GM19025 (cell line): ENCODE measurements at regions not wholly inside any gene's neighbourhood (a gene's known extent, or its start where the extent isn't known, plus 50 kb on each side); places are given as distances from the start of the nearest gene placed in this dataset.

Source experiments
- ATAC-seq: cut with Tn5 transposase; IDR thresholded peaks from one replicate; pipeline ENCODE4 v1.9.1; 2021; ENCODE audit warnings: mild to moderate bottlenecking, low read depth, moderate library complexity; ENCODE audit not compliant: unreplicated experiment

- no peak for ATAC-seq
Observed at GRCh38 chr3:31002730-31003129, 108.3 kb upstream of the GADL1 start.

GRCh38 chr3:31004025-31004678 is 109.7 kb upstream of the GADL1 start:
- ATAC-seq = no peak

GRCh38 chr3:31008994-31009393 is 114.5 kb upstream of the GADL1 start:
- ATAC-seq = no peak

GRCh38 chr3:31009881-31010280 is 115.4 kb upstream of the GADL1 start:
- no peak for ATAC-seq

- no peak for ATAC-seq
Observed at GRCh38 chr3:31010491-31010890, 116.0 kb upstream of the GADL1 start.

GRCh38 chr3:31011380-31011779 is 116.9 kb upstream of the GADL1 start:
- no peak for ATAC-seq

- ATAC-seq = no peak
Observed at GRCh38 chr3:31013090-31013489, 118.6 kb upstream of the GADL1 start.

GRCh38 chr3:31013843-31014242 is 119.4 kb upstream of the GADL1 start:
- ATAC-seq = no peak

- no peak for ATAC-seq
Observed at GRCh38 chr3:31014317-31015040, 120.0 kb upstream of the GADL1 start.

GRCh38 chr3:31016196-31016595 is 121.7 kb upstream of the GADL1 start:
- no peak for ATAC-seq

- ATAC-seq = no peak
Observed at GRCh38 chr3:31022716-31023115, 128.3 kb upstream of the GADL1 start.

GRCh38 chr3:31025541-31025940 is 131.1 kb upstream of the GADL1 start:
- no peak for ATAC-seq

GRCh38 chr3:31027191-31027761 is 132.8 kb upstream of the GADL1 start:
- ATAC-seq = no peak

GRCh38 chr3:31027914-31028313 is 133.5 kb upstream of the GADL1 start:
- ATAC-seq = no peak

- no peak for ATAC-seq
Observed at GRCh38 chr3:31028766-31029165, 134.3 kb upstream of the GADL1 start.

- ATAC-seq = no peak
Observed at GRCh38 chr3:31029706-31030105, 135.2 kb upstream of the GADL1 start.

GRCh38 chr3:31035681-31036080 is 141.2 kb upstream of the GADL1 start:
- ATAC-seq = no peak

- no peak for ATAC-seq
Observed at GRCh38 chr3:31038086-31038739, 143.8 kb upstream of the GADL1 start.

GRCh38 chr3:31039145-31039544 is 144.7 kb upstream of the GADL1 start:
- ATAC-seq = no peak

- no peak for ATAC-seq
Observed at GRCh38 chr3:31041161-31041978, 146.9 kb upstream of the GADL1 start.
